Activated CD8-positive, alpha-beta memory T cell treated with anti-CD3 and anti-CD28 coated beads, Interleukin-2, amount 50 U/mL, for 4 hours (primary cell): ENCODE measurements at regions not wholly inside any gene's neighbourhood (a gene's known extent, or its start where the extent isn't known, plus 50 kb on each side); places are given as distances from the start of the nearest gene placed in this dataset.
A peak's percentile ranks its signal among the peaks of the same experiment; 100 is the strongest.
"Not testable (repeated sequence)": the region's sequence is repeated elsewhere in the genome, so short reads cannot be mapped to it uniquely, and the experiment has no call there.

Experiments used
- DNase-seq: peaks from one replicate; pipeline ENCODE4 v3.0.0-alpha.2; 2020

GRCh38 chr4:8965896-8966295, 94.3 kb upstream of the HMX1 start:
- not testable (repeated sequence) for DNase-seq

GRCh38 chr4:8964201-8964788, 92.7 kb upstream of the HMX1 start:
- DNase-seq = not testable (repeated sequence)

- DNase-seq = not testable (repeated sequence)
These were observed 91.9 kb upstream of the HMX1 start for GRCh38 chr4:8963533-8963932.

GRCh38 chr4:8961343-8961742, 89.7 kb upstream of the HMX1 start:
- DNase-seq = peak; percentile 23

- DNase-seq = not testable (repeated sequence)
These were observed 87.8 kb upstream of the HMX1 start for GRCh38 chr4:8959471-8959870.

- DNase-seq = not testable (repeated sequence)
These were observed 82.4 kb upstream of the HMX1 start for GRCh38 chr4:8954001-8954400.

GRCh38 chr4:8952791-8953190, 81.2 kb upstream of the HMX1 start:
- DNase-seq = not testable (repeated sequence)

GRCh38 chr4:8952109-8952508, 80.5 kb upstream of the HMX1 start:
- not testable (repeated sequence) for DNase-seq

GRCh38 chr4:8945506-8945905, 73.9 kb upstream of the HMX1 start:
- not testable (repeated sequence) for DNase-seq

- not testable (repeated sequence) for DNase-seq
These were observed 71.7 kb upstream of the HMX1 start for GRCh38 chr4:8943367-8943766.

- not testable (repeated sequence) for DNase-seq
These were observed 70.4 kb upstream of the HMX1 start for GRCh38 chr4:8942088-8942487.

- not testable (repeated sequence) for DNase-seq
These were observed 69.8 kb upstream of the HMX1 start for GRCh38 chr4:8941492-8941805.

GRCh38 chr4:8940792-8941491, 69.3 kb upstream of the HMX1 start:
- DNase-seq = no peak

GRCh38 chr4:8939840-8940742, 68.5 kb upstream of the HMX1 start:
- no peak for DNase-seq

- no peak for DNase-seq
These were observed 67.7 kb upstream of the HMX1 start for GRCh38 chr4:8939160-8939839.

- DNase-seq = no peak
These were observed 67.0 kb upstream of the HMX1 start for GRCh38 chr4:8938623-8939022.

GRCh38 chr4:8938137-8938536, 66.5 kb upstream of the HMX1 start:
- DNase-seq = no peak

- DNase-seq = no peak
These were observed 61.2 kb upstream of the HMX1 start for GRCh38 chr4:8932884-8933283.

GRCh38 chr4:8928074-8928473, 56.4 kb upstream of the HMX1 start:
- no peak for DNase-seq

GRCh38 chr4:8922481-8922880, 50.8 kb upstream of the HMX1 start:
- no peak for DNase-seq

- no peak for DNase-seq
These were observed 49.8 kb upstream of the HMX1 start for GRCh38 chr4:8921465-8921864.
